Kidney (tissue), 13 donors: ENCODE measurements at regions not wholly inside any gene's neighbourhood (a gene's known extent, or its start where the extent isn't known, plus 50 kb on each side); places are given as distances from the start of the nearest gene placed in this dataset.

Experiments used
- DNase-seq, 5 donors: peaks; one replicate each; pipeline ENCODE4 v3.0.0-alpha.2; 2013 to 2020
- FAIRE-seq: peaks from 2 replicates; lab custom pipeline; 2012; peaks lifted over from hg19 to GRCh38; lab: Jason Lieb, UNC
- H3K27ac ChIP-seq, 2 donors: one replicate each; pipeline ENCODE4 v1.7.0; 2013; ENCODE audit warnings: low read depth in 2 of 2, low read length in 2 of 2, inconsistent platforms in 1 of 2
- H3K27me3 ChIP-seq: one replicate; pipeline ENCODE4 v1.7.1; 2013; ENCODE audit warnings: low read length, inconsistent platforms; ENCODE audit not compliant: control insufficient read depth, insufficient read depth
- H3K36me3 ChIP-seq, 3 donors: one replicate each; pipeline versions ENCODE4 v1.7.0 to v1.7.1; 2013; ENCODE audit warnings: low read length in 3 of 3, control low read depth in 1 of 3, inconsistent platforms in 1 of 3; ENCODE audit not compliant: insufficient read depth in 3 of 3, control insufficient read depth in 2 of 3
- H3K4me1 ChIP-seq, 3 donors: one replicate each; pipeline versions ENCODE4 v1.7.0 to v1.7.1; 2013; ENCODE audit warnings: low read length in 3 of 3, inconsistent platforms in 1 of 3, low read depth in 1 of 3; ENCODE audit not compliant: control insufficient read depth in 2 of 3, insufficient read depth in 2 of 3
- H3K4me3 ChIP-seq, 3 donors: one replicate each; pipeline versions ENCODE4 v1.7.0 to v1.8.1; 2013; ENCODE audit warnings: low read length in 3 of 3, control low read depth in 1 of 3, inconsistent platforms in 1 of 3
- H3K9ac ChIP-seq, 3 donors: one replicate each; pipeline versions ENCODE4 v1.7.0 to v1.7.1; 2013; ENCODE audit warnings: low read length in 3 of 3, control low read depth in 1 of 3, inconsistent platforms in 1 of 3
- H3K9me3 ChIP-seq, 3 donors: one replicate each; pipeline versions ENCODE4 v1.7.0 to v1.7.1; 2013; ENCODE audit warnings: low read length in 3 of 3, control low read depth in 1 of 3, inconsistent platforms in 1 of 3; ENCODE audit not compliant: control insufficient read depth in 2 of 3, insufficient read depth in 1 of 3
- CTCF ChIP-seq: IDR thresholded peaks from 3 replicates; pipeline ENCODE4 v1.5.1; 2012; ENCODE audit warnings: mild to moderate bottlenecking, moderate library complexity, borderline replicate concordance; ENCODE audit not compliant: insufficient read depth; ENCODE audit errors: extremely low read depth
- intact Hi-C: fragments of 100-400 bp; cut with DNase I; formaldehyde crosslinking; loops from one replicate; pipeline ENCODE4 v1.11.1; 2022
- donor health status: control.
- donor health status: control.
- donor health status: control.
- donor health status: control.
- donor health status: control.
- donor health status: DM: yes; HTN: yes; CAD: no.
- donor health status: Normal renal cell carcinoma (clear cell type).

GRCh38 chr9:108150736-108151586 lies 661.4 kb upstream of the KLF4 start:
- no peak for TF ChIP-seq CTCF
- no peak overlapping the region for H3K4me3 ChIP-seq
- intact Hi-C loops: no loop called here
- H3K9me3 ChIP-seq: no peaks in the 10 kb centered on the region
- FAIRE-seq (no peak), DNase-seq (peak in 1 of 5 donors; percentile 35)
- H3K9ac ChIP-seq: no peak overlapping the region
- no peaks in the 10 kb centered on the region for H3K4me1 ChIP-seq
- H3K27ac ChIP-seq: peak overlapping the region in 1 of 2 donors; percentile 24
- H3K36me3 ChIP-seq: no peaks in the 10 kb centered on the region
- H3K27me3 ChIP-seq: no peaks in the 10 kb centered on the region

- Histone ChIP-seq H3K9me3 (no peaks in the 10 kb centered on the region), H3K36me3 (no peaks in the 10 kb centered on the region), H3K4me1 (no peaks in the 10 kb centered on the region), H3K27ac (no peak overlapping the region), H3K4me3 (no peak overlapping the region), H3K27me3 (no peaks in the 10 kb centered on the region), H3K9ac (no peak overlapping the region)
- intact Hi-C loops: no loop called here
- DNase-seq (no peak), FAIRE-seq (no peak)
- no peak for TF ChIP-seq CTCF
Observed at GRCh38 chr9:108149326-108149725, 659.8 kb upstream of the KLF4 start.

GRCh38 chr9:108142504-108143201 lies 653.1 kb upstream of the KLF4 start:
- H3K27me3 ChIP-seq: no peaks in the 10 kb centered on the region
- H3K9me3 ChIP-seq: no peaks in the 10 kb centered on the region
- DNase-seq (peak; percentile 59 to 96 (median 70)), FAIRE-seq (no peak)
- no peak for TF ChIP-seq CTCF
- no peak overlapping the region for H3K9ac ChIP-seq
- H3K27ac ChIP-seq: no peak overlapping the region
- no peak overlapping the region for H3K4me3 ChIP-seq
- intact Hi-C loops: no loop called here
- H3K4me1 ChIP-seq: peaks cover 0 to 2% (median 0%) of the 10 kb centered on the region in 3 donors
- H3K36me3 ChIP-seq: no peaks in the 10 kb centered on the region
